Kidney (tissue), 13 donors: ENCODE measurements at regions not wholly inside any gene's neighbourhood (a gene's known extent, or its start where the extent isn't known, plus 50 kb on each side); places are given as distances from the start of the nearest gene placed in this dataset.

Experiments
- DNase-seq, 5 donors: peaks; one replicate each; pipeline ENCODE4 v3.0.0-alpha.2; 2013 to 2020
- FAIRE-seq: peaks from 2 replicates; lab custom pipeline; 2012; peaks lifted over from hg19 to GRCh38; lab: Jason Lieb, UNC
- H3K27ac ChIP-seq, 2 donors: one replicate each; pipeline ENCODE4 v1.7.0; 2013; ENCODE audit warnings: low read depth in 2 of 2, low read length in 2 of 2, inconsistent platforms in 1 of 2
- H3K27me3 ChIP-seq: one replicate; pipeline ENCODE4 v1.7.1; 2013; ENCODE audit warnings: low read length, inconsistent platforms; ENCODE audit not compliant: control insufficient read depth, insufficient read depth
- H3K36me3 ChIP-seq, 3 donors: one replicate each; pipeline versions ENCODE4 v1.7.0 to v1.7.1; 2013; ENCODE audit warnings: low read length in 3 of 3, control low read depth in 1 of 3, inconsistent platforms in 1 of 3; ENCODE audit not compliant: insufficient read depth in 3 of 3, control insufficient read depth in 2 of 3
- H3K4me1 ChIP-seq, 3 donors: one replicate each; pipeline versions ENCODE4 v1.7.0 to v1.7.1; 2013; ENCODE audit warnings: low read length in 3 of 3, inconsistent platforms in 1 of 3, low read depth in 1 of 3; ENCODE audit not compliant: control insufficient read depth in 2 of 3, insufficient read depth in 2 of 3
- H3K4me3 ChIP-seq, 3 donors: one replicate each; pipeline versions ENCODE4 v1.7.0 to v1.8.1; 2013; ENCODE audit warnings: low read length in 3 of 3, control low read depth in 1 of 3, inconsistent platforms in 1 of 3
- H3K9ac ChIP-seq, 3 donors: one replicate each; pipeline versions ENCODE4 v1.7.0 to v1.7.1; 2013; ENCODE audit warnings: low read length in 3 of 3, control low read depth in 1 of 3, inconsistent platforms in 1 of 3
- H3K9me3 ChIP-seq, 3 donors: one replicate each; pipeline versions ENCODE4 v1.7.0 to v1.7.1; 2013; ENCODE audit warnings: low read length in 3 of 3, control low read depth in 1 of 3, inconsistent platforms in 1 of 3; ENCODE audit not compliant: control insufficient read depth in 2 of 3, insufficient read depth in 1 of 3
- CTCF ChIP-seq: IDR thresholded peaks from 3 replicates; pipeline ENCODE4 v1.5.1; 2012; ENCODE audit warnings: mild to moderate bottlenecking, moderate library complexity, borderline replicate concordance; ENCODE audit not compliant: insufficient read depth; ENCODE audit errors: extremely low read depth
- intact Hi-C: fragments of 100-400 bp; cut with DNase I; formaldehyde crosslinking; loops from one replicate; pipeline ENCODE4 v1.11.1; 2022
- donor health status: control.
- donor health status: control.
- donor health status: control.
- donor health status: control.
- donor health status: control.
- donor health status: DM: yes; HTN: yes; CAD: no.
- donor health status: Normal renal cell carcinoma (clear cell type).

- H3K4me3 ChIP-seq, result no peak overlapping the region
- H3K4me1 ChIP-seq, result no peaks in the 10 kb centered on the region
- H3K9ac ChIP-seq, result no peak overlapping the region
- no peak for TF ChIP-seq CTCF
- intact Hi-C loops, result no loop called here
- H3K36me3 ChIP-seq, result no peaks in the 10 kb centered on the region
- H3K9me3 ChIP-seq, result no peaks in the 10 kb centered on the region
- no peak for DNase-seq
- no peaks in the 10 kb centered on the region for H3K27me3 ChIP-seq
- no peak overlapping the region for H3K27ac ChIP-seq
- FAIRE-seq, result no peak
Observed at GRCh38 chr12:77319166-77319565, 253.8 kb upstream of the E2F7 start.

- Histone ChIP-seq H3K4me1 (no peaks in the 10 kb centered on the region), H3K27ac (no peak overlapping the region), H3K4me3 (no peak overlapping the region), H3K9me3 (no peaks in the 10 kb centered on the region), H3K27me3 (no peaks in the 10 kb centered on the region), H3K9ac (no peak overlapping the region), H3K36me3 (no peaks in the 10 kb centered on the region)
- intact Hi-C loops, result no loop called here
- no peak for TF ChIP-seq CTCF
- no peak for FAIRE-seq
- DNase-seq, result no peak
Observed at GRCh38 chr12:77315407-77315806, 250.0 kb upstream of the E2F7 start.

GRCh38 chr12:77314378-77315052, 249.1 kb upstream of the E2F7 start:
- no peaks in the 10 kb centered on the region for H3K4me1 ChIP-seq
- FAIRE-seq (no peak), DNase-seq (peak in 1 of 5 donors; percentile 28)
- no peak for TF ChIP-seq CTCF
- H3K9ac ChIP-seq, result no peak overlapping the region
- H3K27me3 ChIP-seq, result no peaks in the 10 kb centered on the region
- intact Hi-C loops, result no loop called here
- no peak overlapping the region for H3K27ac ChIP-seq
- H3K36me3 ChIP-seq, result no peaks in the 10 kb centered on the region
- H3K4me3 ChIP-seq, result no peak overlapping the region
- no peaks in the 10 kb centered on the region for H3K9me3 ChIP-seq

GRCh38 chr12:77308056-77308455, 242.7 kb upstream of the E2F7 start:
- Histone ChIP-seq H3K27ac (no peak overlapping the region), H3K4me1 (no peaks in the 10 kb centered on the region), H3K9me3 (no peaks in the 10 kb centered on the region), H3K27me3 (no peaks in the 10 kb centered on the region), H3K4me3 (no peak overlapping the region), H3K9ac (no peak overlapping the region), H3K36me3 (no peaks in the 10 kb centered on the region)
- no peak for DNase-seq
- intact Hi-C loops, result no loop called here
- no peak for FAIRE-seq
- TF ChIP-seq CTCF, result no peak
